Endometrium (tissue), 2 donors: ENCODE measurements at regions not wholly inside any gene's neighbourhood (a gene's known extent, or its start where the extent isn't known, plus 50 kb on each side); places are given as distances from the start of the nearest gene placed in this dataset.

ENCODE experiments used
- FAIRE-seq: peaks from 2 replicates; lab custom pipeline; 2012; peaks lifted over from hg19 to GRCh38; lab: Jason Lieb, UNC
- donor health status: control.
- donor health status: control.

- no peak for FAIRE-seq
Observed at GRCh38 chr14:85963486-85963885, 433.5 kb downstream of the FLRT2 start.

GRCh38 chr14:85960756-85961155, 430.8 kb downstream of the FLRT2 start:
- no peak for FAIRE-seq

GRCh38 chr14:85959063-85959462, 429.1 kb downstream of the FLRT2 start:
- no peak for FAIRE-seq

- no peak for FAIRE-seq
Observed at GRCh38 chr14:85958069-85958468, 428.1 kb downstream of the FLRT2 start.

GRCh38 chr14:85953265-85953664, 423.3 kb downstream of the FLRT2 start:
- no peak for FAIRE-seq

- no peak for FAIRE-seq
Observed at GRCh38 chr14:85948153-85948552, 418.2 kb downstream of the FLRT2 start.

GRCh38 chr14:85947461-85948139, 417.7 kb downstream of the FLRT2 start:
- FAIRE-seq: no peak

GRCh38 chr14:85943192-85943591, 413.2 kb downstream of the FLRT2 start:
- FAIRE-seq: no peak

GRCh38 chr14:85934886-85935254, 404.9 kb downstream of the FLRT2 start:
- FAIRE-seq: no peak

GRCh38 chr14:85934123-85934885, 404.4 kb downstream of the FLRT2 start:
- no peak for FAIRE-seq

- FAIRE-seq: no peak
Observed at GRCh38 chr14:85921241-85921640, 391.3 kb downstream of the FLRT2 start.

GRCh38 chr14:85917716-85918115, 387.8 kb downstream of the FLRT2 start:
- FAIRE-seq: no peak

GRCh38 chr14:85915711-85916110, 385.8 kb downstream of the FLRT2 start:
- no peak for FAIRE-seq

- FAIRE-seq: no peak
Observed at GRCh38 chr14:85912141-85912540, 382.2 kb downstream of the FLRT2 start.

- no peak for FAIRE-seq
Observed at GRCh38 chr14:85911044-85911443, 381.1 kb downstream of the FLRT2 start.

- FAIRE-seq: no peak
Observed at GRCh38 chr14:85909581-85909980, 379.6 kb downstream of the FLRT2 start.

GRCh38 chr14:85907536-85907935, 377.6 kb downstream of the FLRT2 start:
- no peak for FAIRE-seq

- no peak for FAIRE-seq
Observed at GRCh38 chr14:85897808-85898207, 367.9 kb downstream of the FLRT2 start.

- FAIRE-seq: no peak
Observed at GRCh38 chr14:85895603-85896002, 365.7 kb downstream of the FLRT2 start.

- no peak for FAIRE-seq
Observed at GRCh38 chr14:85892251-85892650, 362.3 kb downstream of the FLRT2 start.

- FAIRE-seq: no peak
Observed at GRCh38 chr14:85883966-85884365, 354.0 kb downstream of the FLRT2 start.

- FAIRE-seq: no peak
Observed at GRCh38 chr14:85883101-85883500, 353.2 kb downstream of the FLRT2 start.

- no peak for FAIRE-seq
Observed at GRCh38 chr14:85881935-85882334, 352.0 kb downstream of the FLRT2 start.

- FAIRE-seq: no peak
Observed at GRCh38 chr14:85878874-85879273, 348.9 kb downstream of the FLRT2 start.
